Activated B cell treated with CpG ODN at 0.5 μM for 24 hours (primary cell): ENCODE measurements at regions not wholly inside any gene's neighbourhood (a gene's known extent, or its start where the extent isn't known, plus 50 kb on each side); places are given as distances from the start of the nearest gene placed in this dataset.
"Not testable (repeated sequence)": the region's sequence is repeated elsewhere in the genome, so short reads cannot be mapped to it uniquely, and the experiment has no call there.

Experiments used
- ATAC-seq: fragments of 200-7000 bp; cut with Tn5 transposase; one replicate; pipeline ENCODE4 v1.10.0; 2021; ENCODE audit warnings: low read depth, mild to moderate bottlenecking, moderate library complexity
- CTCF ChIA-PET: fragments of 350-600 bp; sonication (Branson Sonifier 250); formaldehyde crosslinking; loops from one replicate; lab custom pipeline; 2021; ENCODE audit warnings: antibody characterized with exemption; lab: Charles Lee
- POLR2A ChIA-PET: fragments of 350-600 bp; sonication (Branson Sonifier 250); formaldehyde crosslinking; loops from one replicate; lab custom pipeline; 2021; ENCODE audit warnings: antibody characterized with exemption; lab: Charles Lee
- DNase-seq: peaks from one replicate; pipeline ENCODE4 v3.0.0; 2022
- H3K27ac Mint-ChIP-seq: one replicate; pipeline ENCODE4 v1.8.0; 2020; ENCODE audit warnings: mixed read lengths
- H3K27me3 Mint-ChIP-seq: one replicate; pipeline ENCODE4 v1.8.0; 2021; ENCODE audit warnings: mixed read lengths
- H3K36me3 Mint-ChIP-seq: one replicate; pipeline ENCODE4 v1.8.0; 2021; ENCODE audit warnings: low read depth, mixed read lengths
- H3K4me1 Mint-ChIP-seq: one replicate; pipeline ENCODE4 v1.8.0; 2021; ENCODE audit warnings: mixed read lengths
- H3K4me3 Mint-ChIP-seq: one replicate; pipeline ENCODE4 v1.8.0; 2020; ENCODE audit warnings: mild to moderate bottlenecking, mixed read lengths
- H3K9me3 Mint-ChIP-seq: one replicate; pipeline ENCODE4 v1.8.0; 2020; ENCODE audit warnings: mixed read lengths
- intact Hi-C: fragments of 100-400 bp; cut with micrococcal nuclease; formaldehyde crosslinking; loops from one replicate; pipeline ENCODE4 v1.15.1; 2024
- TF ChIP-seq, protein P1 (sequence below): fragments of 200-600 bp; IDR thresholded peaks from one replicate; pipeline ENCODE4 v1.8.0; 2022; ENCODE audit warnings: antibody characterized with exemption, mild to moderate bottlenecking

DNA sequence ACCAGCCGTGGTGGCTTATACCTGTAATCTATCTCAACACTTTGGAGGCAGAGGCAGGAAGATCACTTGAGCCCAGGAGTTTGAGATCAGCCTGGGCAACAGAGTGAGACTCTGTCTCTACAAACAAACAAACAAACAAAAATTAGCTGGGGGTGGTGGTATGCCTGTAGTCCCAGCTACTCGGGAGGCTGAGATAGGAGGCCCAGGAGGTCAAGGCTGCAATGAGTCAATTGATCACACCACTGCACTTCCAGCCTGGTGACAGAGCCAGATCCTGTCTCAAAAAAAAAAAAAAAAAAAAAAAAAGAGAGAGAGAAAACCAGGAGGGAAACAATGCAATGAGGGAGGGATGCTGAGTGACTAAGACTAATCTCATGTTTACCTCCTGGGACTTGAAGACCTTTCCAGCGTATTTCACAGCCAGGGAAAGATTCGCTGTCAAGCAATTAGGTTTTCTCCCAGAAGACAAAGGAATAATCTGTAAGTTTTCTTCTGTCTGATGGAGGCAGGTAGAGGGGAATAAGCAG is 51.1 kb upstream of the MIER3 start:
- DNase-seq (no peak), ATAC-seq (no peak)
- TF ChIP-seq, protein P1, sequence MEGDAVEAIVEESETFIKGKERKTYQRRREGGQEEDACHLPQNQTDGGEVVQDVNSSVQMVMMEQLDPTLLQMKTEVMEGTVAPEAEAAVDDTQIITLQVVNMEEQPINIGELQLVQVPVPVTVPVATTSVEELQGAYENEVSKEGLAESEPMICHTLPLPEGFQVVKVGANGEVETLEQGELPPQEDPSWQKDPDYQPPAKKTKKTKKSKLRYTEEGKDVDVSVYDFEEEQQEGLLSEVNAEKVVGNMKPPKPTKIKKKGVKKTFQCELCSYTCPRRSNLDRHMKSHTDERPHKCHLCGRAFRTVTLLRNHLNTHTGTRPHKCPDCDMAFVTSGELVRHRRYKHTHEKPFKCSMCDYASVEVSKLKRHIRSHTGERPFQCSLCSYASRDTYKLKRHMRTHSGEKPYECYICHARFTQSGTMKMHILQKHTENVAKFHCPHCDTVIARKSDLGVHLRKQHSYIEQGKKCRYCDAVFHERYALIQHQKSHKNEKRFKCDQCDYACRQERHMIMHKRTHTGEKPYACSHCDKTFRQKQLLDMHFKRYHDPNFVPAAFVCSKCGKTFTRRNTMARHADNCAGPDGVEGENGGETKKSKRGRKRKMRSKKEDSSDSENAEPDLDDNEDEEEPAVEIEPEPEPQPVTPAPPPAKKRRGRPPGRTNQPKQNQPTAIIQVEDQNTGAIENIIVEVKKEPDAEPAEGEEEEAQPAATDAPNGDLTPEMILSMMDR, result no peak
- H3K27me3 Mint-ChIP-seq, result no peaks in the 10 kb centered on the region
- ChIA-PET POLR2A (no interaction called here), CTCF (no interaction called here)
- H3K27ac Mint-ChIP-seq, result no peak overlapping the region
- no peaks in the 10 kb centered on the region for H3K36me3 Mint-ChIP-seq
- no peaks in the 10 kb centered on the region for H3K9me3 Mint-ChIP-seq
- peaks cover 12% of the 10 kb centered on the region for H3K4me1 Mint-ChIP-seq
- no peak overlapping the region for H3K4me3 Mint-ChIP-seq
- intact Hi-C loops, result no loop called here

DNA sequence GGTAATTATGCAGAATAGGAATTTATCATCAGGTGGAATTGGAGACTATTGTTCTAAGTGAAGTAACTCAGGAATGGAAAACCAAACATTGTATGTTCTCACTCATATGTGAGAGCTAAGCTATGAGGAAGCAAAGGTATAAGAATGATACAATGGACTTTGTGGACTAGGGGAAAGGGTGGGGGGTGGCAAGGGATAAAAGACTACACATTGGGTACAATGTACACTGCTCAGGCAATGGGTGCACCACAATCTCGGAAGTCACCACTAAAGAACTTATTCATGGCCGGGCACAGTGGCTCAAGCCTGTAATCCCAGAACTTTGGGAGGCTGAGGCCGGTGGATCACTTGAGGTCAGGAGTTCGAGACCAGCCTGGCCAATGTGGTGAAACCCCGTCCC is 51.6 kb upstream of the MIER3 start:
- H3K4me1 Mint-ChIP-seq, result peaks cover 12% of the 10 kb centered on the region
- CTCF ChIA-PET, H3K36me3 Mint-ChIP-seq, H3K9me3 Mint-ChIP-seq, H3K27me3 Mint-ChIP-seq, intact Hi-C loops, H3K4me3 Mint-ChIP-seq, ATAC-seq, H3K27ac Mint-ChIP-seq, DNase-seq, POLR2A ChIA-PET: not testable (repeated sequence)

DNA sequence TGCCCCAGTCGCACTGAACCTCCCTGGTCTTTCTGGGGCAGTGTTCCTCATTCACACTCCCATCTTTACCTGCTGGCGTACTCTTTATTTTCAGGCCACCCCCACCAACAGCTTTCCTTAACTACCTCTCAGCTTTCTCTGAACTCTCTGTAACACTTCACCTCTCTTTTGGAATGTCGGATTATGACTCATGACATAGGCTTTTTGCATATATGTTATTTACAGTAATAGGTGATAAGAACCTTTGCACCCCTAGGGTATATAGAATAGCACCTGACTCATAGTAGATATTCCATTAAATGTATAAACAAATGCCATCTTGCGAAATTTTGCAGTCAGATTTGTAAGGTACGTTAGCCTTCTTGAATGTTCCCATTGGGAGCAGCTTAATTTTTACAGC is 52.9 kb upstream of the MIER3 start:
- Mint-ChIP-seq H3K4me3 (no peak overlapping the region), H3K36me3 (no peaks in the 10 kb centered on the region), H3K4me1 (peaks cover 12% of the 10 kb centered on the region), H3K27ac (no peak overlapping the region), H3K27me3 (no peaks in the 10 kb centered on the region), H3K9me3 (no peaks in the 10 kb centered on the region)
- CTCF ChIA-PET, result no interaction called here
- TF ChIP-seq, protein P1, result no peak
- intact Hi-C loops, result no loop called here
- POLR2A ChIA-PET, result no interaction called here
- no peak for ATAC-seq
- DNase-seq, result no peak

DNA sequence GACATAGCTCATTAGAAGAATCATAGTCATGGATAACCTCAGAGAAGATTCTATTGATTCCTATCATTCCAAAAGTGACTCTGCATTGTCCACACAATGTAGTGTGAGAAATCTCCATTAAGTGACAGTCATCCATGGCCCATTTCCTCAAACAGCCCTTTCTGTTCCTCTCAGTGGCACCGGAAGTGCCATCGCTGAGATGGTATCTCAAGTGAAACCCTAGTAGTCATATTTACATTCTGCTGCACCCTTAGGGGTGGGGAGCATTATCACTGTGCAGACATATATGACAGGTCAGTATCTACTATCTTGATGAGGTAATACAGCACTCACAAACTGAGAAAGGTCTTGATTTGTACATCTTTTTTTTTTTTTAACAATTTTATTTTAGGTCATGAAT is 55.4 kb upstream of the MIER3 start:
- intact Hi-C loops, result no loop called here
- ATAC-seq (peak; percentile 95), DNase-seq (no peak)
- Mint-ChIP-seq H3K27me3 (no peaks in the 10 kb centered on the region), H3K36me3 (no peaks in the 10 kb centered on the region), H3K4me1 (peaks cover 12% of the 10 kb centered on the region), H3K9me3 (no peaks in the 10 kb centered on the region), H3K27ac (peak overlapping the region; percentile 3), H3K4me3 (no peak overlapping the region)
- TF ChIP-seq, protein P1, result no peak
- POLR2A ChIA-PET, result interaction anchor here (0.7 kb wide), 1 partner anchor 131 kb away, joined by 3 read pairs; no protein-coding TSS in a partner anchor
- CTCF ChIA-PET, result interaction anchor here (1.0 kb wide), 1 partner anchor 11 kb away, joined by 3 read pairs; no protein-coding TSS in a partner anchor

DNA sequence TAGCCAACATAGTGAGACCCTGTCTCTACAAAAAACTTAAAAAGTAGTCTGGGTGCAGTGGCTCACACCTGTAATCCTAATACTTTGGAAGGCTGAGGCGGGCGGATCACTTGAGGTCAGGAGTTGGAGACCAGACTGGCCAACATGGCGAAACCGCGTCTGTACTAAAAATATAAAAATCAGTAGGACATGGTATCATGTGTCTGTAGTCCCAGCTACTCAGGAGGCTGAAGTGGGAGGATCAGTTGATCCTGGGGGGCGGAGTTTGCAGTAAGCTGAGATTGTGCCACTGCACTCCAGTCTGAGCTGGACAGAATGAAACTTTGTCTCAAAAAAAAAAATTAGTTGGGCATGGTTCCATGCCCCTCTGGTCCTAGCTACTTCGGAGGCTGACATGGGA is 57.9 kb upstream of the MIER3 start:
- Mint-ChIP-seq H3K4me3 (no peak overlapping the region), H3K27ac (no peak overlapping the region), H3K4me1 (peaks cover 12% of the 10 kb centered on the region), H3K9me3 (no peaks in the 10 kb centered on the region), H3K27me3 (no peaks in the 10 kb centered on the region), H3K36me3 (no peaks in the 10 kb centered on the region)
- TF ChIP-seq, protein P1, result no peak
- ChIA-PET CTCF (no interaction called here), POLR2A (no interaction called here)
- intact Hi-C loops, result no loop called here
- no peak for DNase-seq
- no peak for ATAC-seq

DNA sequence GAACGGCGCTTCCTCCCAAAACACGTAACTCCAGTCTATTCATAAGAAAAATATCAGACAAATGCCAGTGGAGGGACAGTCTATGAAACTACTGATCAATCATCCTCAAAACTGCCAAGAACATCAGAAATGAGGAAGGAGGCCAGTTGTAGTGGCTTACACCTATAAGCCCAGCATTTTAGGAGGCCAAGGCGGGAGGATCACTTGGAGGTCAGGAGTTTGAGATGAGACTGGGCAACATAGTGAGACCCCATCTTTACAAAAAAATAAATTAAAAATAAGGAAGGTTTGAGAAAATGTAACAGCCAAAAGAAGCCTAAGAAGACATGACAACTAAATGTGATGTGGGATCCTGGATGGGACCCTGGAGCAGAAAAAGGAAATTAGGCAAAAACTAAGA is 58.9 kb upstream of the MIER3 start:
- H3K27ac Mint-ChIP-seq, result no peak overlapping the region
- no peaks in the 10 kb centered on the region for H3K36me3 Mint-ChIP-seq
- intact Hi-C loops, result no loop called here
- H3K9me3 Mint-ChIP-seq, result no peaks in the 10 kb centered on the region
- H3K4me3 Mint-ChIP-seq, result no peak overlapping the region
- ATAC-seq (no peak), DNase-seq (no peak)
- H3K4me1 Mint-ChIP-seq, result peaks cover 12% of the 10 kb centered on the region
- no peaks in the 10 kb centered on the region for H3K27me3 Mint-ChIP-seq
- TF ChIP-seq, protein P1, result no peak
- ChIA-PET CTCF (no interaction called here), POLR2A (no interaction called here)
